Liver (tissue), 8 donors: ENCODE measurements at regions not wholly inside any gene's neighbourhood (a gene's known extent, or its start where the extent isn't known, plus 50 kb on each side); places are given as distances from the start of the nearest gene placed in this dataset.

ENCODE experiments used
- DNase-seq: peaks from one replicate; pipeline ENCODE4 v3.0.0-alpha.2; 2017; ENCODE audit warnings: low spot score
- H3K27ac ChIP-seq, 2 donors: one replicate each; pipeline ENCODE4 v1.7.0; 2013; ENCODE audit warnings: inconsistent platforms in 2 of 2, low read length in 2 of 2, control low read depth in 1 of 2, low read depth in 1 of 2, mild to moderate bottlenecking in 1 of 2
- H3K27me3 ChIP-seq, 4 donors: one replicate each; pipeline versions ENCODE4 v1.6.1 to v1.7.0; 2013; ENCODE audit warnings: low read length in 3 of 4, inconsistent platforms in 1 of 4, mild to moderate bottlenecking in 1 of 4, moderate library complexity in 1 of 4; ENCODE audit not compliant: control insufficient read depth in 4 of 4, insufficient read depth in 4 of 4
- H3K36me3 ChIP-seq, 4 donors: one replicate each; pipeline versions ENCODE4 v1.6.1 to v1.7.0; 2013; ENCODE audit warnings: low read length in 3 of 4, mild to moderate bottlenecking in 3 of 4, low read depth in 1 of 4, moderate library complexity in 1 of 4; ENCODE audit not compliant: control insufficient read depth in 4 of 4, insufficient read depth in 3 of 4
- H3K4me1 ChIP-seq, 4 donors: one replicate each; pipeline versions ENCODE4 v1.6.1 to v1.7.0; 2013; ENCODE audit warnings: low read length in 3 of 4, mild to moderate bottlenecking in 3 of 4, moderate library complexity in 1 of 4; ENCODE audit not compliant: control insufficient read depth in 4 of 4, insufficient read depth in 4 of 4
- H3K4me3 ChIP-seq, 3 donors: one replicate each; pipeline versions ENCODE4 v1.6.1 to v1.7.0; 2013; ENCODE audit warnings: low read length in 3 of 3, control low read depth in 1 of 3, low read depth in 1 of 3, mild to moderate bottlenecking in 1 of 3
- H3K9ac ChIP-seq, 2 donors: one replicate each; pipeline ENCODE4 v1.7.0; 2013; ENCODE audit warnings: low read length in 2 of 2, mild to moderate bottlenecking in 2 of 2, moderate library complexity in 2 of 2, control low read depth in 1 of 2, low read depth in 1 of 2
- H3K9me3 ChIP-seq, 4 donors: one replicate each; pipeline versions ENCODE4 v1.6.1 to v1.7.0; 2013; ENCODE audit warnings: low read length in 3 of 4; ENCODE audit not compliant: control insufficient read depth in 4 of 4
- ATF3 ChIP-seq: IDR thresholded peaks from 2 replicates; pipeline ENCODE4 v1.6.1; 2016; ENCODE audit warnings: antibody characterized with exemption
- FOXA1 ChIP-seq: IDR thresholded peaks from 2 replicates; pipeline ENCODE4 v1.6.1; 2016; ENCODE audit warnings: antibody characterized with exemption
- FOXA2 ChIP-seq: IDR thresholded peaks from 2 replicates; pipeline ENCODE4 v1.6.1; 2016; ENCODE audit warnings: antibody characterized with exemption
- GABPA ChIP-seq, 2 donors: IDR thresholded peaks in 1 of 2; conservative IDR thresholded peaks in 1 of 2; 2 replicates each; pipeline ENCODE4 v1.6.1; 2016; ENCODE audit warnings: antibody characterized with exemption in 2 of 2, mild to moderate bottlenecking in 1 of 2, moderate library complexity in 1 of 2
- HNF4A ChIP-seq, 2 donors: conservative IDR thresholded peaks; 2 replicates each; pipeline ENCODE4 v1.6.1; 2016; ENCODE audit warnings: antibody characterized with exemption in 2 of 2, mild to moderate bottlenecking in 2 of 2
- HNF4G ChIP-seq: IDR thresholded peaks from 2 replicates; pipeline ENCODE4 v1.6.1; 2016; ENCODE audit warnings: antibody characterized with exemption
- MAX ChIP-seq: IDR thresholded peaks from 2 replicates; pipeline ENCODE4 v1.6.1; 2016; ENCODE audit warnings: antibody characterized with exemption
- NR2F2 ChIP-seq: IDR thresholded peaks from 2 replicates; pipeline ENCODE4 v1.6.1; 2016; ENCODE audit warnings: antibody characterized with exemption
- RAD21 ChIP-seq, 2 donors: IDR thresholded peaks; 2 replicates each; pipeline ENCODE4 v1.6.1; 2016; ENCODE audit warnings: antibody characterized with exemption in 2 of 2, mild to moderate bottlenecking in 2 of 2
- REST ChIP-seq: IDR thresholded peaks from 2 replicates; pipeline ENCODE4 v1.6.1; 2016; ENCODE audit warnings: antibody characterized with exemption, mild to moderate bottlenecking
- RXRA ChIP-seq, 2 donors: IDR thresholded peaks; 2 replicates each; pipeline ENCODE4 v1.6.1; 2017 to 2018; ENCODE audit warnings: antibody characterized with exemption in 2 of 2, mild to moderate bottlenecking in 1 of 2
- SP1 ChIP-seq: IDR thresholded peaks from 2 replicates; pipeline ENCODE4 v1.6.1; 2018; ENCODE audit warnings: antibody characterized with exemption, mild to moderate bottlenecking
- YY1 ChIP-seq: IDR thresholded peaks from 2 replicates; pipeline ENCODE4 v1.6.1; 2016; ENCODE audit warnings: antibody characterized with exemption, mild to moderate bottlenecking
- ZBTB33 ChIP-seq: IDR thresholded peaks from 2 replicates; pipeline ENCODE4 v1.6.1; 2016; ENCODE audit warnings: antibody characterized with exemption
- WGBS: extraction: QIAGEN DNeasy Blood & Tissue Kit; methylation state at CpG from one replicate; pipeline ENCODE4 v1.1.7; 2013; 5-methylcytosine and 5-hydroxymethylcytosine counted together
- TF ChIP-seq, protein P1 (sequence below): fragments of 150-350 bp; IDR thresholded peaks from 2 replicates; pipeline ENCODE4 v1.5.1; 2017; ENCODE audit warnings: improper control_type of control experiment, low read depth, low read length; ENCODE audit not compliant: missing input control
- donor health status: healthy.
- donor health status: healthy.
- donor health status: healthy.
- donor health status: healthy.
- donor health status: healthy.

DNA sequence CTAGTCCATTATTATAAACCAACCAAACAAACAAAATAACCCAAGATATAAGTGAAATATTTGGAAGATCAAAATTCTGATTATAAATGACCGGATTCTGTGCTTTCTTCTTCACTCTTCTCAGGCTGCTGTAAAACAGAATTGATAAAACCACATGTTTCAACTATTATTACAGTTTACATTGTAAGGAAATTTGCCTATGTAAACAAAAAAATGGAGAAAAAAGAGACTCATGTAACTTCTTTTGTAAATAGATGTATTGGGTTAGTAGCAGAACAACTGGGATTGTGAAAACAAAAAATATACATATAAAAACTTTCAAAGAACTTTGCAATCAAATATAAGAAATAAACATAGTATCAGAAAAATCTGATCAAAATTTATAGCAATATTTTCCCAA lies 295.2 kb upstream of the CCDC179 start:
- 98% methylated on average over 1 of the region's 1 CpG for WGBS
- no peak for DNase-seq

DNA sequence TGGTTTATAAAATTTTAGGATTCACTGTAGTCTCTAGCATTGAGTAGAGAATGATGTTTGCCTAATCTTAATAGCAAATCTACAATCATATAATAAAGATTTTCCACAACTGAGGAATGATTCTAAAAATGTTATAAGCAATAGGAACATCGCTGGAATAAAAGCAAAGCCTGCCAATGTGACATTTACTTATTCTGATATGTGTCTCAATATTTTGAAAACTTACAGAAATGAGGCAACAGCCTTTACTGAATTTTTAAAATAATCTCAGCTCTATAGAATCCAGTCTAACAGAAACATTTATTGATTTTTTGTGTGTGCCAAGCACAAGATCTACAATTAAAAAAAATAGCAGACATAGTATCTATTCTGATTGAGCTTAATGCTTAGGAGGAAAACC lies 303.7 kb upstream of the CCDC179 start:
- Histone ChIP-seq H3K9ac (no peak overlapping the region), H3K9me3 (no peaks in the 10 kb centered on the region), H3K27me3 (no peaks in the 10 kb centered on the region), H3K4me3 (no peak overlapping the region), H3K4me1 (no peaks in the 10 kb centered on the region), H3K36me3 (no peaks in the 10 kb centered on the region), H3K27ac (no peak overlapping the region)
- no peak for TF ChIP-seq ATF3
- WGBS, result 91% methylated on average over 1 of the region's 1 CpG
- DNase-seq, result no peak

More for the DNA sequence above, 295.2 kb upstream of the CCDC179 start:
- H3K9ac ChIP-seq, result no peak overlapping the region
- no peaks in the 10 kb centered on the region for H3K36me3 ChIP-seq
- TF ChIP-seq FOXA2, result no peak
- TF ChIP-seq RXRA (IDR thresholded peaks at IDR 0.05), result no peak
- TF ChIP-seq RAD21 (IDR thresholded peaks at IDR 0.05), result no peak
- no peak for TF ChIP-seq SP1
- no peak for TF ChIP-seq REST
- TF ChIP-seq NR2F2, result no peak
- no peak for TF ChIP-seq GABPA (IDR thresholded peaks at IDR 0.05 in 1 of 2, conservative IDR thresholded peaks at IDR 0.05 in 1 of 2)
- TF ChIP-seq YY1, result no peak
- no peak for TF ChIP-seq FOXA1
- TF ChIP-seq HNF4A (conservative IDR thresholded peaks at IDR 0.05), result no peak
- TF ChIP-seq, protein P1, sequence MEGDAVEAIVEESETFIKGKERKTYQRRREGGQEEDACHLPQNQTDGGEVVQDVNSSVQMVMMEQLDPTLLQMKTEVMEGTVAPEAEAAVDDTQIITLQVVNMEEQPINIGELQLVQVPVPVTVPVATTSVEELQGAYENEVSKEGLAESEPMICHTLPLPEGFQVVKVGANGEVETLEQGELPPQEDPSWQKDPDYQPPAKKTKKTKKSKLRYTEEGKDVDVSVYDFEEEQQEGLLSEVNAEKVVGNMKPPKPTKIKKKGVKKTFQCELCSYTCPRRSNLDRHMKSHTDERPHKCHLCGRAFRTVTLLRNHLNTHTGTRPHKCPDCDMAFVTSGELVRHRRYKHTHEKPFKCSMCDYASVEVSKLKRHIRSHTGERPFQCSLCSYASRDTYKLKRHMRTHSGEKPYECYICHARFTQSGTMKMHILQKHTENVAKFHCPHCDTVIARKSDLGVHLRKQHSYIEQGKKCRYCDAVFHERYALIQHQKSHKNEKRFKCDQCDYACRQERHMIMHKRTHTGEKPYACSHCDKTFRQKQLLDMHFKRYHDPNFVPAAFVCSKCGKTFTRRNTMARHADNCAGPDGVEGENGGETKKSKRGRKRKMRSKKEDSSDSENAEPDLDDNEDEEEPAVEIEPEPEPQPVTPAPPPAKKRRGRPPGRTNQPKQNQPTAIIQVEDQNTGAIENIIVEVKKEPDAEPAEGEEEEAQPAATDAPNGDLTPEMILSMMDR, result no peak
- no peak for TF ChIP-seq HNF4G
- no peaks in the 10 kb centered on the region for H3K4me1 ChIP-seq
- H3K9me3 ChIP-seq, result no peaks in the 10 kb centered on the region
- H3K27me3 ChIP-seq, result no peaks in the 10 kb centered on the region
- H3K4me3 ChIP-seq, result no peak overlapping the region
- no peak overlapping the region for H3K27ac ChIP-seq

GRCh38 chr11:23166376-23166775 lies 306.1 kb upstream of the CCDC179 start:
- WGBS, result 96% methylated on average over 1 of the region's 1 CpG
- Histone ChIP-seq H3K9me3 (no peaks in the 10 kb centered on the region), H3K27ac (no peak overlapping the region), H3K4me1 (no peaks in the 10 kb centered on the region), H3K4me3 (no peak overlapping the region), H3K27me3 (no peaks in the 10 kb centered on the region), H3K36me3 (no peaks in the 10 kb centered on the region), H3K9ac (no peak overlapping the region)
- DNase-seq, result no peak
- no peak for TF ChIP-seq NR2F2
- no peak for TF ChIP-seq ZBTB33
- TF ChIP-seq, protein P1, result no peak
- TF ChIP-seq RAD21 (IDR thresholded peaks at IDR 0.05), result no peak
- TF ChIP-seq ATF3, result no peak
- no peak for TF ChIP-seq HNF4G
- TF ChIP-seq FOXA1, result no peak
- TF ChIP-seq GABPA (IDR thresholded peaks at IDR 0.05 in 1 of 2, conservative IDR thresholded peaks at IDR 0.05 in 1 of 2), result no peak
- TF ChIP-seq HNF4A (conservative IDR thresholded peaks at IDR 0.05), result no peak
- no peak for TF ChIP-seq YY1
- TF ChIP-seq MAX, result no peak
- TF ChIP-seq FOXA2, result no peak
- no peak for TF ChIP-seq SP1
